ENCODE measurements at regions not wholly inside any gene's neighbourhood (a gene's known extent, or its start where the extent isn't known, plus 50 kb on each side); places are given as distances from the start of the nearest gene placed in this dataset.
"Not testable (repeated sequence)": the region's sequence is repeated elsewhere in the genome, so short reads cannot be mapped to it uniquely, and the experiment has no call there.

DNA sequence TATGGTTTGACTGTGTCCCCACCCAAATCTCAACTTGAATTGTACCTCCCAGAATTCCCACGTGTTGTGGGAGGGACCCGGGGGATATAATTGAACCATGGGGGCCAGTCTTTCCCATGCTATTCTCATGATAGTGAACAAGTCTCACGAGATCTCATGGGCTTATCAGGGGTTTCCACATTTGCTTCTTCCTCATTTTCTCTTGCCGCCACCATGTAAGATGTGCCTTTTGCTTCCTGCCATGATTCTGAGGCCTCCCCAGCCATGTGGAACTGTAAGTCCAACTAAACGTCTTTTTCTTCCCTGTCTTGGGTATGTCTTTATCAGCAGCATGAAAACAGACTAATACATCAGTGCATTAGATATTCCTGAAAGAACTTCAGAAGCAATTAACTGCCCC lies 177.7 kb upstream of the PRSS58 start:
- TF ChIP-seq EZH2 (IDR thresholded peaks at IDR 0.05; ENCODE audit: borderline replicate concordance, low read depth, low read length, poor library complexity, severe bottlenecking) = not testable (repeated sequence)
- TF ChIP-seq, protein P1, sequence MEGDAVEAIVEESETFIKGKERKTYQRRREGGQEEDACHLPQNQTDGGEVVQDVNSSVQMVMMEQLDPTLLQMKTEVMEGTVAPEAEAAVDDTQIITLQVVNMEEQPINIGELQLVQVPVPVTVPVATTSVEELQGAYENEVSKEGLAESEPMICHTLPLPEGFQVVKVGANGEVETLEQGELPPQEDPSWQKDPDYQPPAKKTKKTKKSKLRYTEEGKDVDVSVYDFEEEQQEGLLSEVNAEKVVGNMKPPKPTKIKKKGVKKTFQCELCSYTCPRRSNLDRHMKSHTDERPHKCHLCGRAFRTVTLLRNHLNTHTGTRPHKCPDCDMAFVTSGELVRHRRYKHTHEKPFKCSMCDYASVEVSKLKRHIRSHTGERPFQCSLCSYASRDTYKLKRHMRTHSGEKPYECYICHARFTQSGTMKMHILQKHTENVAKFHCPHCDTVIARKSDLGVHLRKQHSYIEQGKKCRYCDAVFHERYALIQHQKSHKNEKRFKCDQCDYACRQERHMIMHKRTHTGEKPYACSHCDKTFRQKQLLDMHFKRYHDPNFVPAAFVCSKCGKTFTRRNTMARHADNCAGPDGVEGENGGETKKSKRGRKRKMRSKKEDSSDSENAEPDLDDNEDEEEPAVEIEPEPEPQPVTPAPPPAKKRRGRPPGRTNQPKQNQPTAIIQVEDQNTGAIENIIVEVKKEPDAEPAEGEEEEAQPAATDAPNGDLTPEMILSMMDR (conservative IDR thresholded peaks at IDR 0.05; ENCODE audit: low read depth, low read length) = not testable (repeated sequence)
